ENCODE measurements at regions not wholly inside any gene's neighbourhood (a gene's known extent, or its start where the extent isn't known, plus 50 kb on each side); places are given as distances from the start of the nearest gene placed in this dataset.
"Not testable (repeated sequence)": the region's sequence is repeated elsewhere in the genome, so short reads cannot be mapped to it uniquely, and the experiment has no call there.

GRCh38 chr9:63774369-63775091 lies 1510.5 kb downstream of the FOXD4L5 start:
- not testable (repeated sequence) for H3K9me3 Mint-ChIP-seq, H3K4me3 Mint-ChIP-seq, H3K27me3 Mint-ChIP-seq, H3K4me1 Mint-ChIP-seq, DNase-seq, H3K36me3 Mint-ChIP-seq, H3K27ac Mint-ChIP-seq

DNA sequence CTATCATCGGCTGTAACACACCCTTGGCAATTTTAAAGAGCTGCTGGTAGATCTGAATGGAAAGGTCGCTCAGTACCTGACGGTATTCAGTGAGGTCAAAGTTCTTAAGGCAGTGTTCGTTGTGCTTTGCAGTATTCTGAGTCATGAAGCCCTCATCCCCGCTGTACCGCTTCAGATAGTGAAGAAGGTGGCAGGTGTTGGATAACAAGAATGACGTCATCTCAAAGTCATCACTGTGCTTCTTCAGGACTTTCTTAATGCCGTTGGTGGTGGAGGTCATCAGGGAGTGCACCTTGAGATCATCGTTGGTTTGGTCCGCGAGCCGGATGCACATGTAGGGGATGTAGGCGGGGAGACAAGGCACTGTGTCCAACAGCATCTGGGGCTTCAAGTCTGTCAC lies 1522.8 kb downstream of the FOXD4L5 start:
- not testable (repeated sequence) for H3K36me3 Mint-ChIP-seq, H3K27ac Mint-ChIP-seq

GRCh38 chr9:63729021-63729420 lies 1556.0 kb downstream of the FOXD4L5 start:
- H3K9me3 Mint-ChIP-seq, H3K27me3 Mint-ChIP-seq, H3K4me3 Mint-ChIP-seq, H3K4me1 Mint-ChIP-seq, H3K27ac Mint-ChIP-seq, H3K36me3 Mint-ChIP-seq, DNase-seq: not testable (repeated sequence)

More for the DNA sequence above, 1522.8 kb downstream of the FOXD4L5 start:
- not testable (repeated sequence) for H3K9me3 Mint-ChIP-seq, DNase-seq, H3K4me1 Mint-ChIP-seq, H3K4me3 Mint-ChIP-seq, H3K27me3 Mint-ChIP-seq

DNA sequence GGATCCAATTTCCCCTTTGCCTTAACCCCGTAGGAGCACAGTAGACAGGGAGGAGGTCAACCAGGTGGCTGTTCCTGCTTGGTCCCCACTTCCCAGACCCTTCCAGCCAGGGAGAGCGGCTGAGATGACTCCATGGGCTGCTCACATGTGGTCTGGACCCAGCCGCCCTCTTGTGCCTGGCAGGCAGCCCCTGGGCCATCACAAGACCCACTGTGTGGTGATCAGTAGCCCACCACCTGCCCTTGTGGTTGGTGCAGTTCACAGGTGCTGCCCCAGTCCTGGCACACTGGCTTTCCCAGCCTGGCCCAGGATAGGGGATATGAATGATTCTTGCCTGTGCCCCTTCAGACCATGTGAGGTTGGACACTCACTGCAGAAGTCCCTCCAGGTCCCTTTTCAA lies 1556.7 kb downstream of the FOXD4L5 start:
- no peak overlapping the region for H3K4me3 Mint-ChIP-seq
- H3K4me1 Mint-ChIP-seq = no peaks in the 10 kb centered on the region
- no peak overlapping the region for H3K27ac Mint-ChIP-seq
- no peaks in the 10 kb centered on the region for H3K36me3 Mint-ChIP-seq
- no peaks in the 10 kb centered on the region for H3K9me3 Mint-ChIP-seq
- no peak for DNase-seq
- H3K27me3 Mint-ChIP-seq = no peaks in the 10 kb centered on the region

DNA sequence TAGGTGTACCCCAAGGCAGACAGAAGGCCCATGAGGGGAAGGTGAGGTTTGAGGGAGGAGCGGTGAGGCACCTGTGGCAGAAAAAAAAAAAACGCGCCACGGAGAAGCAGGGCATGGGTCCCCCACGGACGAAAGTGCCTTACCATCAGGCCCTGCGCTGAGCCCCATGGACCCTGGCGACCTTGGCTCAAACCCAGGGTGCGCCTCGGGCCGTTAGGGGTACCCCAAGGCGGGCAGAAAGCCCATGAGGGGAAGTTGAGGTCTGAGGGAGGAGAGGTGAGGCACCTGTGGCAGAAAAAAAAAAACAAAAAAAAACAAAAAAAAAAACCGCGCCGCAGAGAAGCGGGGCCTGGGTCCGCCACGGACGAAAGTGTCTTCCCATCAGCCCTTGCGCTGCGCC lies 1576.7 kb downstream of the FOXD4L5 start:
- not testable (repeated sequence) for H3K4me1 Mint-ChIP-seq, DNase-seq, H3K27ac Mint-ChIP-seq, H3K9me3 Mint-ChIP-seq, H3K27me3 Mint-ChIP-seq, H3K36me3 Mint-ChIP-seq, H3K4me3 Mint-ChIP-seq

- not testable (repeated sequence) for H3K9me3 Mint-ChIP-seq, H3K4me1 Mint-ChIP-seq
These were observed 1580.6 kb downstream of the FOXD4L5 start for GRCh38 chr9:63704456-63704855.

GRCh38 chr9:63703670-63704069 lies 1581.3 kb downstream of the FOXD4L5 start:
- not testable (repeated sequence) for H3K9me3 Mint-ChIP-seq, H3K27me3 Mint-ChIP-seq, H3K36me3 Mint-ChIP-seq, H3K4me3 Mint-ChIP-seq, DNase-seq, H3K4me1 Mint-ChIP-seq, H3K27ac Mint-ChIP-seq

More at GRCh38 chr9:63704456-63704855, 1580.6 kb downstream of the FOXD4L5 start:
- not testable (repeated sequence) for H3K36me3 Mint-ChIP-seq, H3K27me3 Mint-ChIP-seq, H3K27ac Mint-ChIP-seq, H3K4me3 Mint-ChIP-seq, DNase-seq

DNA sequence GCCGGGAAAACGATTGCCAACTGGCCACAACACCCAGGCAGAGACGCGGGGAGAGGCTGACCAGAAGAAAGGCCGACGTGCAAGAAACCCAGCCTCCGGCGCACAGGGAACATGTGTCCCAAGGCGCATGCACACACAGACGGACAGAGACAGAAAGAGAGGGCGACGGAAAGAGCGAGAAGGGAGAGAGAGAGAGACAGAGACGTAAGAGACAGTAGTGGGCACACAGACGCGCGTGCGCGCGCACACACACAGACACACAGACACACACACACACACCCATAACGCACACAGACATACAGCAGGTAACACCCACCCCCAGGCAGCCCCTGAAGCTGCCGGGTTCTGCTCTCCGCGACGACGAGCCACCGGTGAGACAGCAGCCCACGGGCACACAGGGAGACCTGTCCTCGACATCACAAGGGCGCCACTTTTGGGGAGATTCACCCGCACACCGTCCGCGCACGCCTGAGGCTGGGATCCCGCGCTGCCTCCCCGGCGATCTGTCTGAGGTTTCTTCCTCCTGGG lies 1581.8 kb downstream of the FOXD4L5 start:
- H3K4me3 Mint-ChIP-seq, H3K36me3 Mint-ChIP-seq: not testable (repeated sequence)

More for the DNA sequence above, 1581.8 kb downstream of the FOXD4L5 start:
- H3K4me1 Mint-ChIP-seq, DNase-seq, H3K27ac Mint-ChIP-seq, H3K9me3 Mint-ChIP-seq, H3K27me3 Mint-ChIP-seq: not testable (repeated sequence)

Data from activated naive CD8-positive, alpha-beta T cell treated with anti-CD3 and anti-CD28 coated beads for 36 hours (primary cell).